SK-N-SH (cell line): ENCODE measurements at regions not wholly inside any gene's neighbourhood (a gene's known extent, or its start where the extent isn't known, plus 50 kb on each side); places are given as distances from the start of the nearest gene placed in this dataset.

Experiments
- CTCF ChIA-PET: fragments of 300-600, 350-600 bp; formaldehyde crosslinking; extraction: SDS; loops from one replicate; lab custom pipeline; 2021; lab: Yijun Ruan, JAX
- POLR2A ChIA-PET: fragments of 350-600 bp; sonication (Branson Sonifier 250); formaldehyde crosslinking; extraction: SDS; loops from one replicate; lab custom pipeline; 2020; ENCODE audit warnings: antibody characterized with exemption, inconsistent platforms; lab: Yijun Ruan, JAX
- DNase-seq: peaks from one replicate; pipeline ENCODE4 v3.0.0; 2012
- H2AFZ ChIP-seq: fragments of 200-600 bp; sonication (generic); 2 replicates; pipeline ENCODE4 v1.8.1; 2016; ENCODE audit warnings: antibody characterized with exemption, mild to moderate bottlenecking, low read depth
- H3F3A ChIP-seq: fragments of 200-600 bp; sonication (generic); replicated peaks from 2 replicates; pipeline ENCODE3; 2016; ENCODE audit warnings: antibody characterized with exemption, mild to moderate bottlenecking; ENCODE audit not compliant: insufficient read depth
- H3K27ac ChIP-seq, 2 experiments: fragments of 200-500 bp in 1 of 2; fragments of 200-600 bp in 1 of 2; sonication (Bioruptor generic) in 1 of 2; sonication (generic), shearing (Covaris generic) in 1 of 2; 2 replicates each; pipeline versions ENCODE4 v1.5.1 to v1.6.1; 2014 to 2016; ENCODE audit warnings: low read depth in 2 of 2, inconsistent platforms in 1 of 2, low read length in 1 of 2, mild to moderate bottlenecking in 1 of 2, mixed read lengths in 1 of 2
- H3K27me3 ChIP-seq: fragments of 200-600 bp; sonication (generic), shearing (Covaris generic); 2 replicates; pipeline ENCODE4 v1.6.1; 2016; ENCODE audit warnings: mixed run types; ENCODE audit not compliant: insufficient read depth
- H3K36me3 ChIP-seq, 2 experiments: fragments of 200-500 bp in 1 of 2; fragments of 200-600 bp in 1 of 2; sonication (Bioruptor generic) in 1 of 2; sonication (generic) in 1 of 2; replicated peaks in 1 of 2; 2 replicates each; pipeline versions ENCODE3 to v1.5.1; 2014 to 2016; ENCODE audit warnings: low read length in 1 of 2, mild to moderate bottlenecking in 1 of 2; ENCODE audit not compliant: insufficient read depth in 2 of 2, control insufficient read depth in 1 of 2
- H3K4me1 ChIP-seq, 2 experiments: fragments of 200-500 bp in 1 of 2; fragments of 200-600 bp in 1 of 2; sonication (Bioruptor generic) in 1 of 2; sonication (generic), shearing (Covaris generic) in 1 of 2; 2 replicates each; pipeline versions ENCODE4 v1.5.1 to v1.6.1; 2014 to 2016; ENCODE audit warnings: low read depth in 1 of 2, low read length in 1 of 2, mixed run types in 1 of 2; ENCODE audit not compliant: insufficient read depth in 2 of 2, control insufficient read depth in 1 of 2
- H3K4me2 ChIP-seq: fragments of 200-600 bp; sonication (generic), shearing (Covaris generic); 2 replicates; pipeline ENCODE4 v1.6.1; 2017; ENCODE audit warnings: mixed run types
- H3K4me3 ChIP-seq, 2 experiments: fragments of 200-500 bp in 1 of 2; fragments of 200-600 bp in 1 of 2; sonication (Bioruptor generic) in 1 of 2; sonication (generic), shearing (Covaris generic) in 1 of 2; 2 replicates each; pipeline versions ENCODE4 v1.5.1 to v1.8.1; 2014 to 2016; ENCODE audit warnings: low read depth in 2 of 2, inconsistent platforms in 1 of 2, low read length in 1 of 2, mild to moderate bottlenecking in 1 of 2, mixed read lengths in 1 of 2, moderate library complexity in 1 of 2
- H3K79me2 ChIP-seq: fragments of 200-600 bp; sonication (generic); 2 replicates; pipeline ENCODE4 v1.8.1; 2017; ENCODE audit warnings: mild to moderate bottlenecking; ENCODE audit not compliant: insufficient read depth
- H3K9ac ChIP-seq: fragments of 200-600 bp; sonication (generic); 2 replicates; pipeline ENCODE4 v1.6.1; 2017; ENCODE audit warnings: mixed run types
- H3K9me2 ChIP-seq: fragments of 200-600 bp; sonication (generic); 2 replicates; pipeline ENCODE4 v1.6.1; 2017; ENCODE audit warnings: mixed run types
- H3K9me3 ChIP-seq: fragments of 200-600 bp; sonication (generic); 2 replicates; pipeline ENCODE4 v1.6.1; 2017; ENCODE audit warnings: mixed run types, mild to moderate bottlenecking, moderate library complexity
- H4K20me1 ChIP-seq: fragments of 200-600 bp; sonication (generic); 2 replicates; pipeline ENCODE4 v1.6.1; 2017; ENCODE audit warnings: mild to moderate bottlenecking, mixed run types; ENCODE audit not compliant: insufficient read depth
- EP300 ChIP-seq, 2 experiments: IDR thresholded peaks; 2 replicates each; pipeline versions ENCODE4 v1.4.0 to v1.6.1; 2012; ENCODE audit warnings: borderline replicate concordance in 1 of 2, low read depth in 1 of 2, low read length in 1 of 2
- EZH2phosphoT487 ChIP-seq: fragments of 200-600 bp; sonication (generic); IDR thresholded peaks from 2 replicates; pipeline ENCODE4 v1.6.1; 2017; ENCODE audit warnings: low read depth, mixed run types, mild to moderate bottlenecking, antibody characterized with exemption, moderate library complexity, borderline replicate concordance
- FOSL2 ChIP-seq: IDR thresholded peaks from 2 replicates; pipeline ENCODE4 v1.4.0; 2012; ENCODE audit warnings: low read depth, mild to moderate bottlenecking, moderate library complexity, borderline replicate concordance
- FOXJ3 ChIP-seq: sonication (generic); formaldehyde crosslinking; IDR thresholded peaks from 2 replicates; pipeline ENCODE4 v1.5.1; 2020; ENCODE audit warnings: mild to moderate bottlenecking, missing genetic modification reagents
- FOXM1 ChIP-seq: IDR thresholded peaks from 2 replicates; pipeline ENCODE4 v1.4.0; 2012; ENCODE audit warnings: low read depth, mild to moderate bottlenecking
- GABPA ChIP-seq: IDR thresholded peaks from 2 replicates; pipeline ENCODE4 v1.4.0; 2012; ENCODE audit warnings: low read depth, mild to moderate bottlenecking
- GATA2 ChIP-seq: sonication (generic); formaldehyde crosslinking; IDR thresholded peaks from 2 replicates; pipeline ENCODE4 v1.5.0; 2020; ENCODE audit warnings: mild to moderate bottlenecking, missing genetic modification reagents
- JUND ChIP-seq: IDR thresholded peaks from 2 replicates; pipeline ENCODE4 v1.4.0; 2012
- MEF2A ChIP-seq: IDR thresholded peaks from 2 replicates; pipeline ENCODE4 v1.4.0; 2012; ENCODE audit warnings: low read depth, borderline replicate concordance
- POLR2AphosphoS5 ChIP-seq: IDR thresholded peaks from 2 replicates; pipeline ENCODE4 v1.6.1; 2012; ENCODE audit warnings: low read depth, low read length
- RAD21 ChIP-seq: IDR thresholded peaks from 2 replicates; pipeline ENCODE4 v1.6.1; 2012; ENCODE audit warnings: mild to moderate bottlenecking, low read length
- RXRA ChIP-seq: IDR thresholded peaks from 2 replicates; pipeline ENCODE4 v1.4.0; 2012; ENCODE audit warnings: low read depth, mild to moderate bottlenecking, borderline replicate concordance
- TEAD4 ChIP-seq: IDR thresholded peaks from 2 replicates; pipeline ENCODE4 v1.4.0; 2012; ENCODE audit warnings: mild to moderate bottlenecking, borderline replicate concordance; ENCODE audit not compliant: insufficient read depth
- ZBTB33 ChIP-seq: IDR thresholded peaks from 2 replicates; pipeline ENCODE4 v1.4.0; 2012; ENCODE audit warnings: low read depth, borderline replicate concordance
- WGBS: methylation state at CpG from one replicate; pipeline ENCODE4 v1.1.6; 2017; ENCODE audit warnings: low lambda C conversion rate; 5-methylcytosine and 5-hydroxymethylcytosine counted together
- TF ChIP-seq, protein P1 (sequence below): fragments of 200-600 bp; sonication (generic); IDR thresholded peaks from 2 replicates; pipeline ENCODE4 v1.6.1; 2017; ENCODE audit warnings: antibody characterized with exemption, mild to moderate bottlenecking, moderate library complexity
- TF ChIP-seq, protein P2 (sequence below): IDR thresholded peaks from 2 replicates; pipeline ENCODE4 v1.6.1; 2012; ENCODE audit warnings: mild to moderate bottlenecking, low read depth, low read length, moderate library complexity
- TF ChIP-seq, protein P3 (sequence below): IDR thresholded peaks from 2 replicates; pipeline ENCODE4; 2012

DNA sequence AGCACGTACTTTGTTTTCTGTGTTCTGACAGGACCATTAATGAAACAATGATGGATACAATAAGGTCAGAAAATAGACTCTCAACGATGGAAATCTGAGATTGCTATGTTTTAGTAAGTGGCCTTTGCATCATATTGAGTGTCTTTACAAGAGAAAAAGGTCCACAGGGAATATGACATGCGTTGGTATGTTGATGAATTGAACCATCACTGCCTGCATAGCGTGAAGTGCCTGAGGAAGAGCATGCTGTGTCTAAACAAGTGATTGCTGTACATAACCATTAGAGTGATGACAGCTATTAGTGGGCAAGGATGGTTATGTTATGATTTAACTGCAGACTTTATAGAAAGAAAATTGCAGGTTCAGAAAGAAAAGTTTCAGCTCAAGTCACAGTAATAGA, 623.2 kb downstream of the SLITRK5 start (continued):
- no peak for TF ChIP-seq FOXJ3 (CRISPR knock-in tag)
- no peak for TF ChIP-seq FOXM1
- TF ChIP-seq RXRA: no peak
- no peak for TF ChIP-seq GABPA
- TF ChIP-seq, protein P1, sequence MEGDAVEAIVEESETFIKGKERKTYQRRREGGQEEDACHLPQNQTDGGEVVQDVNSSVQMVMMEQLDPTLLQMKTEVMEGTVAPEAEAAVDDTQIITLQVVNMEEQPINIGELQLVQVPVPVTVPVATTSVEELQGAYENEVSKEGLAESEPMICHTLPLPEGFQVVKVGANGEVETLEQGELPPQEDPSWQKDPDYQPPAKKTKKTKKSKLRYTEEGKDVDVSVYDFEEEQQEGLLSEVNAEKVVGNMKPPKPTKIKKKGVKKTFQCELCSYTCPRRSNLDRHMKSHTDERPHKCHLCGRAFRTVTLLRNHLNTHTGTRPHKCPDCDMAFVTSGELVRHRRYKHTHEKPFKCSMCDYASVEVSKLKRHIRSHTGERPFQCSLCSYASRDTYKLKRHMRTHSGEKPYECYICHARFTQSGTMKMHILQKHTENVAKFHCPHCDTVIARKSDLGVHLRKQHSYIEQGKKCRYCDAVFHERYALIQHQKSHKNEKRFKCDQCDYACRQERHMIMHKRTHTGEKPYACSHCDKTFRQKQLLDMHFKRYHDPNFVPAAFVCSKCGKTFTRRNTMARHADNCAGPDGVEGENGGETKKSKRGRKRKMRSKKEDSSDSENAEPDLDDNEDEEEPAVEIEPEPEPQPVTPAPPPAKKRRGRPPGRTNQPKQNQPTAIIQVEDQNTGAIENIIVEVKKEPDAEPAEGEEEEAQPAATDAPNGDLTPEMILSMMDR: no peak

GRCh38 chr13:88303157-88303556, 632.0 kb downstream of the SLITRK5 start:
- TF ChIP-seq, protein P2, sequence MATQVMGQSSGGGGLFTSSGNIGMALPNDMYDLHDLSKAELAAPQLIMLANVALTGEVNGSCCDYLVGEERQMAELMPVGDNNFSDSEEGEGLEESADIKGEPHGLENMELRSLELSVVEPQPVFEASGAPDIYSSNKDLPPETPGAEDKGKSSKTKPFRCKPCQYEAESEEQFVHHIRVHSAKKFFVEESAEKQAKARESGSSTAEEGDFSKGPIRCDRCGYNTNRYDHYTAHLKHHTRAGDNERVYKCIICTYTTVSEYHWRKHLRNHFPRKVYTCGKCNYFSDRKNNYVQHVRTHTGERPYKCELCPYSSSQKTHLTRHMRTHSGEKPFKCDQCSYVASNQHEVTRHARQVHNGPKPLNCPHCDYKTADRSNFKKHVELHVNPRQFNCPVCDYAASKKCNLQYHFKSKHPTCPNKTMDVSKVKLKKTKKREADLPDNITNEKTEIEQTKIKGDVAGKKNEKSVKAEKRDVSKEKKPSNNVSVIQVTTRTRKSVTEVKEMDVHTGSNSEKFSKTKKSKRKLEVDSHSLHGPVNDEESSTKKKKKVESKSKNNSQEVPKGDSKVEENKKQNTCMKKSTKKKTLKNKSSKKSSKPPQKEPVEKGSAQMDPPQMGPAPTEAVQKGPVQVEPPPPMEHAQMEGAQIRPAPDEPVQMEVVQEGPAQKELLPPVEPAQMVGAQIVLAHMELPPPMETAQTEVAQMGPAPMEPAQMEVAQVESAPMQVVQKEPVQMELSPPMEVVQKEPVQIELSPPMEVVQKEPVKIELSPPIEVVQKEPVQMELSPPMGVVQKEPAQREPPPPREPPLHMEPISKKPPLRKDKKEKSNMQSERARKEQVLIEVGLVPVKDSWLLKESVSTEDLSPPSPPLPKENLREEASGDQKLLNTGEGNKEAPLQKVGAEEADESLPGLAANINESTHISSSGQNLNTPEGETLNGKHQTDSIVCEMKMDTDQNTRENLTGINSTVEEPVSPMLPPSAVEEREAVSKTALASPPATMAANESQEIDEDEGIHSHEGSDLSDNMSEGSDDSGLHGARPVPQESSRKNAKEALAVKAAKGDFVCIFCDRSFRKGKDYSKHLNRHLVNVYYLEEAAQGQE: no peak
- TF ChIP-seq, protein P1: no peak
- TF ChIP-seq POLR2AphosphoS5: no peak
- no peak for TF ChIP-seq RAD21
- TF ChIP-seq EP300 (IDR thresholded peaks at IDR 0.05; ENCODE audit: borderline replicate concordance in 1 of 2, low read depth in 1 of 2, low read length in 1 of 2): no peak
- TF ChIP-seq ZBTB33: no peak
- no peak for TF ChIP-seq GABPA
- TF ChIP-seq, protein P3, sequence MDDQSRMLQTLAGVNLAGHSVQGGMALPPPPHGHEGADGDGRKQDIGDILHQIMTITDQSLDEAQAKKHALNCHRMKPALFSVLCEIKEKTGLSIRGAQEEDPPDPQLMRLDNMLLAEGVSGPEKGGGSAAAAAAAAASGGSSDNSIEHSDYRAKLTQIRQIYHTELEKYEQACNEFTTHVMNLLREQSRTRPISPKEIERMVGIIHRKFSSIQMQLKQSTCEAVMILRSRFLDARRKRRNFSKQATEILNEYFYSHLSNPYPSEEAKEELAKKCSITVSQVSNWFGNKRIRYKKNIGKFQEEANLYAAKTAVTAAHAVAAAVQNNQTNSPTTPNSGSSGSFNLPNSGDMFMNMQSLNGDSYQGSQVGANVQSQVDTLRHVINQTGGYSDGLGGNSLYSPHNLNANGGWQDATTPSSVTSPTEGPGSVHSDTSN: no peak
- no peak for TF ChIP-seq JUND
- TF ChIP-seq MEF2A: no peak
- TF ChIP-seq GATA2 (CRISPR knock-in tag): no peak
- TF ChIP-seq TEAD4: no peak
- TF ChIP-seq FOSL2: no peak
- no peak for TF ChIP-seq EZH2phosphoT487
- no peaks in the 10 kb centered on the region for H3K9me2 ChIP-seq
- ChIA-PET CTCF (no interaction called here), POLR2A (no interaction called here)
- H3K79me2 ChIP-seq: no peaks in the 10 kb centered on the region
- H3K27me3 ChIP-seq: no peaks in the 10 kb centered on the region
- no peaks in the 10 kb centered on the region for H3K36me3 ChIP-seq
- H3K4me3 ChIP-seq: no peak overlapping the region
- no peaks in the 10 kb centered on the region for H3K9me3 ChIP-seq
- no peaks in the 10 kb centered on the region for H4K20me1 ChIP-seq
- H3K4me1 ChIP-seq: no peaks in the 10 kb centered on the region
- H3K4me2 ChIP-seq: no peak overlapping the region
- DNase-seq: no peak
- H3F3A ChIP-seq: no peaks in the 10 kb centered on the region
- 25% methylated on average over 3 of the region's 3 CpGs for WGBS
- H3K9ac ChIP-seq: no peak overlapping the region
- no peak overlapping the region for H3K27ac ChIP-seq
- no peak overlapping the region for H2AFZ ChIP-seq
